ENCODE measurements at regions not wholly inside any gene's neighbourhood (a gene's known extent, or its start where the extent isn't known, plus 50 kb on each side); places are given as distances from the start of the nearest gene placed in this dataset.
"Not testable (repeated sequence)": the region's sequence is repeated elsewhere in the genome, so short reads cannot be mapped to it uniquely, and the experiment has no call there.

GRCh38 chr20:12849225-12849910 is 159.4 kb upstream of the SPTLC3 start:
- no peak for DNase-seq

GRCh38 chr20:12857643-12858042 is 151.1 kb upstream of the SPTLC3 start:
- DNase-seq = not testable (repeated sequence)

GRCh38 chr20:12860619-12861247 is 148.0 kb upstream of the SPTLC3 start:
- DNase-seq = no peak

GRCh38 chr20:12869669-12870068 is 139.1 kb upstream of the SPTLC3 start:
- DNase-seq = no peak

GRCh38 chr20:12870588-12870987 is 138.2 kb upstream of the SPTLC3 start:
- no peak for DNase-seq

- no peak for DNase-seq
Measured at GRCh38 chr20:12874933-12875332, 133.8 kb upstream of the SPTLC3 start.

- DNase-seq = no peak
Measured at GRCh38 chr20:12875510-12875909, 133.3 kb upstream of the SPTLC3 start.

- no peak for DNase-seq
Measured at GRCh38 chr20:12882832-12883506, 125.8 kb upstream of the SPTLC3 start.

GRCh38 chr20:12883507-12883885 is 125.3 kb upstream of the SPTLC3 start:
- DNase-seq = no peak

GRCh38 chr20:12886618-12887363 is 122.0 kb upstream of the SPTLC3 start:
- DNase-seq = no peak

GRCh38 chr20:12891643-12892042 is 117.1 kb upstream of the SPTLC3 start:
- no peak for DNase-seq

GRCh38 chr20:12893019-12893418 is 115.8 kb upstream of the SPTLC3 start:
- DNase-seq = no peak

- DNase-seq = no peak
Measured at GRCh38 chr20:12893653-12894052, 115.1 kb upstream of the SPTLC3 start.

GRCh38 chr20:12894089-12894488 is 114.7 kb upstream of the SPTLC3 start:
- no peak for DNase-seq

- no peak for DNase-seq
Measured at GRCh38 chr20:12896180-12896579, 112.6 kb upstream of the SPTLC3 start.

GRCh38 chr20:12902992-12903391 is 105.8 kb upstream of the SPTLC3 start:
- DNase-seq = no peak

GRCh38 chr20:12906361-12906760 is 102.4 kb upstream of the SPTLC3 start:
- no peak for DNase-seq

GRCh38 chr20:12911372-12911771 is 97.4 kb upstream of the SPTLC3 start:
- no peak for DNase-seq

GRCh38 chr20:12913781-12914443 is 94.9 kb upstream of the SPTLC3 start:
- DNase-seq = no peak

- no peak for DNase-seq
Measured at GRCh38 chr20:12914804-12915203, 94.0 kb upstream of the SPTLC3 start.

- no peak for DNase-seq
Measured at GRCh38 chr20:12916699-12917098, 92.1 kb upstream of the SPTLC3 start.

GRCh38 chr20:12924126-12924525 is 84.6 kb upstream of the SPTLC3 start:
- no peak for DNase-seq

- DNase-seq = peak; percentile 76
Measured at GRCh38 chr20:12925210-12925755, 83.5 kb upstream of the SPTLC3 start.

Measured in NCI-H524 treated with DMSO at 0.1 percent for 48 hours (cell line).